CD1c-positive myeloid dendritic cell (primary cell): ENCODE measurements at regions not wholly inside any gene's neighbourhood (a gene's known extent, or its start where the extent isn't known, plus 50 kb on each side); places are given as distances from the start of the nearest gene placed in this dataset.
A peak's percentile ranks its signal among the peaks of the same experiment; 100 is the strongest.
"Not testable (repeated sequence)": the region's sequence is repeated elsewhere in the genome, so short reads cannot be mapped to it uniquely, and the experiment has no call there.

Experiments used
- DNase-seq: peaks from one replicate; pipeline ENCODE4 v3.0.0-alpha.2; 2016; ENCODE audit errors: extremely low spot score

- no peak for DNase-seq
Measured at GRCh38 chr9:12415361-12415760, 277.8 kb upstream of the TYRP1 start.

GRCh38 chr9:12416716-12417115 is 276.5 kb upstream of the TYRP1 start:
- DNase-seq = no peak

GRCh38 chr9:12424243-12424642 is 268.9 kb upstream of the TYRP1 start:
- no peak for DNase-seq

GRCh38 chr9:12425878-12426864 is 267.0 kb upstream of the TYRP1 start:
- DNase-seq = no peak

GRCh38 chr9:12439267-12439666 is 253.9 kb upstream of the TYRP1 start:
- DNase-seq = no peak

GRCh38 chr9:12441080-12441479 is 252.1 kb upstream of the TYRP1 start:
- DNase-seq = not testable (repeated sequence)

GRCh38 chr9:12441506-12441905 is 251.7 kb upstream of the TYRP1 start:
- DNase-seq = no peak

- DNase-seq = no peak
Measured at GRCh38 chr9:12448246-12448645, 244.9 kb upstream of the TYRP1 start.

GRCh38 chr9:12457237-12457636 is 235.9 kb upstream of the TYRP1 start:
- no peak for DNase-seq

- no peak for DNase-seq
Measured at GRCh38 chr9:12461763-12462460, 231.3 kb upstream of the TYRP1 start.

GRCh38 chr9:12462861-12463260 is 230.3 kb upstream of the TYRP1 start:
- DNase-seq = no peak

GRCh38 chr9:12463641-12464040 is 229.5 kb upstream of the TYRP1 start:
- no peak for DNase-seq

- no peak for DNase-seq
Measured at GRCh38 chr9:12464400-12464799, 228.8 kb upstream of the TYRP1 start.

GRCh38 chr9:12464910-12465512 is 228.2 kb upstream of the TYRP1 start:
- peak; percentile 6 for DNase-seq

- DNase-seq = no peak
Measured at GRCh38 chr9:12469084-12469483, 224.1 kb upstream of the TYRP1 start.

GRCh38 chr9:12494411-12494810 is 198.8 kb upstream of the TYRP1 start:
- DNase-seq = no peak

GRCh38 chr9:12497790-12498189 is 195.4 kb upstream of the TYRP1 start:
- no peak for DNase-seq

- no peak for DNase-seq
Measured at GRCh38 chr9:12502520-12502919, 190.7 kb upstream of the TYRP1 start.

- no peak for DNase-seq
Measured at GRCh38 chr9:12503606-12504122, 189.5 kb upstream of the TYRP1 start.

GRCh38 chr9:12510551-12510950 is 182.6 kb upstream of the TYRP1 start:
- DNase-seq = no peak

- no peak for DNase-seq
Measured at GRCh38 chr9:12511726-12512125, 181.5 kb upstream of the TYRP1 start.

GRCh38 chr9:12516031-12516430 is 177.2 kb upstream of the TYRP1 start:
- DNase-seq = no peak
